Type B pancreatic cell (in vitro differentiated cells): ENCODE measurements at regions not wholly inside any gene's neighbourhood (a gene's known extent, or its start where the extent isn't known, plus 50 kb on each side); places are given as distances from the start of the nearest gene placed in this dataset.

ENCODE experiments used
- DNase-seq: peaks from one replicate; pipeline ENCODE4 v3.0.0; 2021; ENCODE audit warnings: mixed read lengths; ENCODE audit not compliant: unreplicated experiment; ENCODE audit errors: extremely low spot score
- H3K27ac Mint-ChIP-seq: 2 replicates; pipeline ENCODE4 v1.8.0; 2021; ENCODE audit warnings: mild to moderate bottlenecking, mixed read lengths
- H3K27me3 Mint-ChIP-seq: 2 replicates; pipeline ENCODE4 v1.8.0; 2021; ENCODE audit warnings: mixed read lengths
- H3K36me3 Mint-ChIP-seq: 2 replicates; pipeline ENCODE4 v1.8.0; 2021; ENCODE audit warnings: mixed read lengths
- H3K4me1 Mint-ChIP-seq: one replicate; pipeline ENCODE4 v1.8.0; 2021; ENCODE audit warnings: mixed read lengths; ENCODE audit not compliant: unreplicated experiment
- H3K4me3 Mint-ChIP-seq: 2 replicates; pipeline ENCODE4 v1.8.0; 2021; ENCODE audit warnings: mild to moderate bottlenecking, mixed read lengths
- H3K9me3 Mint-ChIP-seq: 2 replicates; pipeline ENCODE4 v1.8.0; 2021; ENCODE audit warnings: mixed read lengths
- TF ChIP-seq, protein P1 (sequence below): fragments of 200-600 bp; sonication (generic); conservative IDR thresholded peaks from 2 replicates; pipeline ENCODE4 v1.5.0; 2021; ENCODE audit warnings: antibody characterized with exemption, mild to moderate bottlenecking

GRCh38 chr4:22179124-22179874, 230.7 kb upstream of the KCNIP4 start:
- Mint-ChIP-seq H3K27me3 (no peaks in the 10 kb centered on the region), H3K36me3 (no peaks in the 10 kb centered on the region), H3K9me3 (peaks cover 4% of the 10 kb centered on the region), H3K4me3 (no peak overlapping the region), H3K4me1 (no peaks in the 10 kb centered on the region), H3K27ac (no peak overlapping the region)
- TF ChIP-seq, protein P1, sequence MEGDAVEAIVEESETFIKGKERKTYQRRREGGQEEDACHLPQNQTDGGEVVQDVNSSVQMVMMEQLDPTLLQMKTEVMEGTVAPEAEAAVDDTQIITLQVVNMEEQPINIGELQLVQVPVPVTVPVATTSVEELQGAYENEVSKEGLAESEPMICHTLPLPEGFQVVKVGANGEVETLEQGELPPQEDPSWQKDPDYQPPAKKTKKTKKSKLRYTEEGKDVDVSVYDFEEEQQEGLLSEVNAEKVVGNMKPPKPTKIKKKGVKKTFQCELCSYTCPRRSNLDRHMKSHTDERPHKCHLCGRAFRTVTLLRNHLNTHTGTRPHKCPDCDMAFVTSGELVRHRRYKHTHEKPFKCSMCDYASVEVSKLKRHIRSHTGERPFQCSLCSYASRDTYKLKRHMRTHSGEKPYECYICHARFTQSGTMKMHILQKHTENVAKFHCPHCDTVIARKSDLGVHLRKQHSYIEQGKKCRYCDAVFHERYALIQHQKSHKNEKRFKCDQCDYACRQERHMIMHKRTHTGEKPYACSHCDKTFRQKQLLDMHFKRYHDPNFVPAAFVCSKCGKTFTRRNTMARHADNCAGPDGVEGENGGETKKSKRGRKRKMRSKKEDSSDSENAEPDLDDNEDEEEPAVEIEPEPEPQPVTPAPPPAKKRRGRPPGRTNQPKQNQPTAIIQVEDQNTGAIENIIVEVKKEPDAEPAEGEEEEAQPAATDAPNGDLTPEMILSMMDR: no peak
- DNase-seq: no peak

GRCh38 chr4:22174640-22175039, 226.1 kb upstream of the KCNIP4 start:
- no peak for DNase-seq
- H3K27ac Mint-ChIP-seq: no peak overlapping the region
- TF ChIP-seq, protein P1: no peak

DNA sequence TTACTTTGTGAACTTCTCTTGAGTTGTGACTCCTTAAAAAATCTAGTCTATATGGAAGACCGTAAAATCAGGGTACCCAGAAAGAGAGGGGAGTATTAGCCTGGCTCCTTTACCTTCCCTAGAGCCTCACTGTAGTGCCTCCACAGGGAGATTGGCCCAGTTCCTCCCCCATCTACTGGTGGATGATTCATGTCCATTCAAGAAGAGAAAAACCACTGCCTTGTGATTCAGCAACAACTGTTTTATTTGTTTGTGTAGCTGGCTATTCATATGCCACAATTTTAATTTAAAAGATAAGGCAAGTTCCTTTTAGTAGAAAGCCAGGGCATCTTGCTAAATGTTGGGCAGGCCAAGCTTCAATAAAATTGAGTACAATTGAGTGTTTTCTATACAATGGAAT, 221.8 kb upstream of the KCNIP4 start:
- TF ChIP-seq, protein P1: no peak
- DNase-seq: no peak
- Mint-ChIP-seq H3K9me3 (no peaks in the 10 kb centered on the region), H3K27ac (no peak overlapping the region), H3K36me3 (no peaks in the 10 kb centered on the region), H3K4me1 (no peaks in the 10 kb centered on the region), H3K27me3 (no peaks in the 10 kb centered on the region), H3K4me3 (no peak overlapping the region)

More at GRCh38 chr4:22174640-22175039, 226.1 kb upstream of the KCNIP4 start:
- no peaks in the 10 kb centered on the region for H3K27me3 Mint-ChIP-seq
- H3K4me1 Mint-ChIP-seq: no peaks in the 10 kb centered on the region
- H3K36me3 Mint-ChIP-seq: no peaks in the 10 kb centered on the region
- no peak overlapping the region for H3K4me3 Mint-ChIP-seq
- H3K9me3 Mint-ChIP-seq: peaks cover 4% of the 10 kb centered on the region

DNA sequence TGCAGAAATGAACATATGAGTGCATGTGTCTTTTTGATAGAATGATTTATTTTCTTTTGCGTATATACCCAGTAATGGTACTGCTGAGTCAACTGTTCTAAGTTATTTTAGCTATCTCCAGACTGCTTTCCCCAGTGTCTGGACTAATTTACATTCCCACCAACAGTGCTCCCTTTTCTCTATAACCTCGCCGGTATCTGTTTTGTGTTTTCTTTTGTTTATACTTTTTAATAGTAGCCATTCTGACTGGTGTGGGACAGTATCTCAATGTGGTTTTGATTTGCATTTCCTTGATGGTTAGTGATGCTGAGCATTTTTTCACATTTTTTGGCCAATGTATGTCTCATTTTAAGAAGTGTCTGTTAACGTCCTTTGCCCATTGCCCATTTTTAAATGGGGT, 218.6 kb upstream of the KCNIP4 start:
- no peak for DNase-seq
- Mint-ChIP-seq H3K4me1 (no peaks in the 10 kb centered on the region), H3K36me3 (no peaks in the 10 kb centered on the region), H3K9me3 (no peaks in the 10 kb centered on the region), H3K27me3 (no peaks in the 10 kb centered on the region), H3K4me3 (no peak overlapping the region), H3K27ac (no peak overlapping the region)
- TF ChIP-seq, protein P1: no peak

GRCh38 chr4:22162454-22162853, 213.9 kb upstream of the KCNIP4 start:
- no peak for DNase-seq
- Mint-ChIP-seq H3K27me3 (no peaks in the 10 kb centered on the region), H3K9me3 (no peaks in the 10 kb centered on the region), H3K4me1 (no peaks in the 10 kb centered on the region), H3K4me3 (no peak overlapping the region), H3K27ac (no peak overlapping the region), H3K36me3 (no peaks in the 10 kb centered on the region)
- TF ChIP-seq, protein P1: no peak
